ENCODE measurements at regions not wholly inside any gene's neighbourhood (a gene's known extent, or its start where the extent isn't known, plus 50 kb on each side); places are given as distances from the start of the nearest gene placed in this dataset.

DNA sequence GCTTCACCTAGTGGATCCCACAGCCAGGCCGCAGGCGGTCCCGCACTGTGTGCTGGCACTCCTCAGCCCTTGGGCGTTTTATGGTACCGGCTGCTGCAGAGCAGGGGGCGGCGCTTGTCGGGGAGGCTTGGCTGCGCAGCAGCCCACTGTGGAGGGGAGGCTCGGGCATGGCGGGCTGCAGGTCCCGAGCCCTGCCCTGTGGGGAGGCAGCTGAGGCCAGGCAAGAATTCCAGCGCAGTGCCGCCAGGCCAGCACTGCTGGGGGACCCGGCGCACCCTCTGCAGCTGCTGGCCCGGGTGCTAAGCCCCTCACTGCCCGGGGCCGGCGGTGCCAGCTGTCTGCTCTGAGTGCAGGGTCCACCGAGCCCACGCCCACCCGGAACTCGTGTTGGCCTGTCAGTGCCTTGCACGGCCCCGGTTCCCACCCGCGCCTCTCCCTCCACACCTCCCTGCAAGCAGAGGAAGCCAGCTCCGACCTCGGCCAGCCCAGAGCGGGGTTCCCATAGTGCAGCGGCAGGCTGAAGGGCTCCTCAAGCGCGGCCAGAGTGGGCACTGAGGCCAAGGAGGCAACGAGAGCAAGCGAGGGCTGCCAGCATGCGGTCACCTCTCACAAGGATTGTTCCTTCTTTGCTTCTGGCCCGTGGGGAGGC lies 435.0 kb upstream of the ATP10A start:
- Histone ChIP-seq H3F3A (ENCODE audit: insufficient read depth, low read depth) (no peaks in the 10 kb centered on the region), H3K9me2 (ENCODE audit: insufficient read depth) (no peaks in the 10 kb centered on the region), H3K4me1 (replicated peaks; ENCODE audit: insufficient read depth) (no peaks in the 10 kb centered on the region), H3K4me2 (no peak overlapping the region), H3K79me2 (ENCODE audit: low read depth) (no peaks in the 10 kb centered on the region), H3K36me3 (ENCODE audit: low read depth) (no peaks in the 10 kb centered on the region), H3K9me3 (ENCODE audit: insufficient read depth, low read depth) (no peaks in the 10 kb centered on the region), H3K27ac (no peak overlapping the region), H3K27me3 (ENCODE audit: insufficient read depth, low read depth) (no peaks in the 10 kb centered on the region), H3K4me3 (no peak overlapping the region), H4K20me1 (ENCODE audit: insufficient read depth) (no peaks in the 10 kb centered on the region), H2AFZ (no peak overlapping the region)
- intact Hi-C loops (cut with micrococcal nuclease; ENCODE audit: unreplicated experiment) = no loop called here
- POLR2A ChIA-PET (ENCODE audit: unreplicated experiment) = interaction anchor here (0.6 kb wide), 1 partner anchor 581 kb away, joined by 4 read pairs; no protein-coding TSS in a partner anchor
- no TSS peak for BruUV-seq (replicated peaks)
- CTCF ChIA-PET = no interaction called here
- TF ChIP-seq, protein P1, sequence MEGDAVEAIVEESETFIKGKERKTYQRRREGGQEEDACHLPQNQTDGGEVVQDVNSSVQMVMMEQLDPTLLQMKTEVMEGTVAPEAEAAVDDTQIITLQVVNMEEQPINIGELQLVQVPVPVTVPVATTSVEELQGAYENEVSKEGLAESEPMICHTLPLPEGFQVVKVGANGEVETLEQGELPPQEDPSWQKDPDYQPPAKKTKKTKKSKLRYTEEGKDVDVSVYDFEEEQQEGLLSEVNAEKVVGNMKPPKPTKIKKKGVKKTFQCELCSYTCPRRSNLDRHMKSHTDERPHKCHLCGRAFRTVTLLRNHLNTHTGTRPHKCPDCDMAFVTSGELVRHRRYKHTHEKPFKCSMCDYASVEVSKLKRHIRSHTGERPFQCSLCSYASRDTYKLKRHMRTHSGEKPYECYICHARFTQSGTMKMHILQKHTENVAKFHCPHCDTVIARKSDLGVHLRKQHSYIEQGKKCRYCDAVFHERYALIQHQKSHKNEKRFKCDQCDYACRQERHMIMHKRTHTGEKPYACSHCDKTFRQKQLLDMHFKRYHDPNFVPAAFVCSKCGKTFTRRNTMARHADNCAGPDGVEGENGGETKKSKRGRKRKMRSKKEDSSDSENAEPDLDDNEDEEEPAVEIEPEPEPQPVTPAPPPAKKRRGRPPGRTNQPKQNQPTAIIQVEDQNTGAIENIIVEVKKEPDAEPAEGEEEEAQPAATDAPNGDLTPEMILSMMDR (conservative IDR thresholded peaks at IDR 0.05) = no peak
- no peak for DNase-seq

DNA sequence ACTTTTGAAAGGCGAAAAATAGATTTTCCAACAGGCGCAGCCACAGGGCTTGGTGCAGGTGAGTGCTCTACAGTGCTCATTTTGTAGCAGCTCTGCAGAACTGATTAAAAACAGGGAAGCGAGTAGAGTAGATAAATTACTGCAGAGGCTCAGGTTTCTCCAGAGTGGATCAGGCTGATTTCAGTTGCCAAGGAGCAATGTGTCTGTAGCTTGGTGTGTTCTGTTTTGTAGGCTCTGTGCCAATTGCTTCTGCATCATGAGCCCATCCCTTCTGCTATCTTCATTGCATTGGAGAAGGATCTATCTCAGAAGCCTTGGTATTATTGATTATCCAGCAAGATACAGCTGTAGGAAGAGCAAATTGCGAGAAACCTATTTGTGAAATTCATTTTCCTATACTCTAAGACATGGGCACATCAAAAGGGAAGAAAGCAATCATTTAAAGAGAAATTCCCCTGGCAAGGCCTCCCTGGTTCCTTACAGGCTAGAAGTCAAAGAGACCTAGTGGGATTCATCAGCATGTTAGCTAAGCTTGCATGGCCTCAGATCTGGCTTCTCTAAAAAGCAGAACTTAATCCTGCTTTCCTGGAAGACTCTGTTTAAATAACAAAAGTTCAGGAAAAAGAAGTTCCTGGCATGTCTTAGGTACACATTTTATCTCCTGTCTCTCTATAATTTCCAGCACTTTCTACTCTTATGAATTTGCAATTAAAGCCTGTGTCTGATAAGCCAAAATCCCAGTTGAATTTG lies 432.4 kb upstream of the ATP10A start:
- no peaks in the 10 kb centered on the region for H3K9me2 ChIP-seq (ENCODE audit: insufficient read depth)
- no peaks in the 10 kb centered on the region for H4K20me1 ChIP-seq (ENCODE audit: insufficient read depth)
- ChIA-PET CTCF (no interaction called here), POLR2A (ENCODE audit: unreplicated experiment) (no interaction called here)
- H3K4me2 ChIP-seq = no peak overlapping the region
- no TSS peak for BruUV-seq (replicated peaks)
- no peak for DNase-seq
- no peak overlapping the region for H3K27ac ChIP-seq
- H3F3A ChIP-seq (ENCODE audit: insufficient read depth, low read depth) = no peaks in the 10 kb centered on the region
- no peaks in the 10 kb centered on the region for H3K9me3 ChIP-seq (ENCODE audit: insufficient read depth, low read depth)
- no peak overlapping the region for H3K4me3 ChIP-seq
- TF ChIP-seq, protein P1 (conservative IDR thresholded peaks at IDR 0.05) = no peak
- no peak for TF ChIP-seq EZH2 (IDR thresholded peaks at IDR 0.05; ENCODE audit: low read depth)
- no peak overlapping the region for H2AFZ ChIP-seq
- no peaks in the 10 kb centered on the region for H3K27me3 ChIP-seq (ENCODE audit: insufficient read depth, low read depth)
- no peaks in the 10 kb centered on the region for H3K79me2 ChIP-seq (ENCODE audit: low read depth)
- no peaks in the 10 kb centered on the region for H3K4me1 ChIP-seq (replicated peaks; ENCODE audit: insufficient read depth)
- intact Hi-C loops (cut with micrococcal nuclease; ENCODE audit: unreplicated experiment) = no loop called here
- H3K36me3 ChIP-seq (ENCODE audit: low read depth) = no peaks in the 10 kb centered on the region

DNA sequence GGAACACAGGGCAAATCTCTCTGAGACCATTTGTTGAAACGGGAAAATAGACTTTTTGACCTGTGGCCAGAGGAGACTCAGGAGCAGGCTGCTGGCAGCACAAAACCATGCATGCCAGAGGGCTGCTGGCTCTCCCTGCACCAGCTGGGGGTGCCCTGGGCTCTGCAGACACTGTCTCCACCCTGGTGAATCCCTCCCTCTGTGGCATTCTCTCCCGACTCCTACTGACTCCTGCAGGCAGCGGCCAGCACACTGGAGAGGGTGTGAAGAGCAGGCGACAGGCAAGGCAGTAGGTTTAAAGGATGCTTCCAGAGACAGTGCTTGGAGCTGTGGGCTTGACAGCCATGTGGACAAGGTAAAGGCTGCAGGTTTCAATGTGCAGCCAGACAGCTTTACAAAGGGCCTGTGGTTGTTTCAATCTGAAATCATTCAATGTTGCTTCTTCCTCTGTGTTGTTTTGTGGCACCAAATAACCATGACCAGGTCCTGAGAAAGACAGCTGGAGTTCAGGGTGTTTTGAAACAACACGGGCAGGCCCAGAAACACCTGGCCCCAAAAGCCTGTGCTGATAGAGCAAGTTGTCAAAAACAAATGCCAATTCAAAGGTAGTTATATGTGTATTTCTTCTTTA lies 431.0 kb upstream of the ATP10A start:
- no TSS peak for BruUV-seq (replicated peaks)
- intact Hi-C loops (cut with micrococcal nuclease; ENCODE audit: unreplicated experiment) = no loop called here
- no peak for TF ChIP-seq EZH2 (IDR thresholded peaks at IDR 0.05; ENCODE audit: low read depth)
- TF ChIP-seq, protein P1 (conservative IDR thresholded peaks at IDR 0.05) = no peak
- H3K4me2 ChIP-seq = no peak overlapping the region
- H3K9me3 ChIP-seq (ENCODE audit: insufficient read depth, low read depth) = no peaks in the 10 kb centered on the region
- no peaks in the 10 kb centered on the region for H3K36me3 ChIP-seq (ENCODE audit: low read depth)
- H3F3A ChIP-seq (ENCODE audit: insufficient read depth, low read depth) = no peaks in the 10 kb centered on the region
- no peak overlapping the region for H3K4me3 ChIP-seq
- H3K27me3 ChIP-seq (ENCODE audit: insufficient read depth, low read depth) = no peaks in the 10 kb centered on the region
- DNase-seq = no peak
- no peak overlapping the region for H3K27ac ChIP-seq
- no peaks in the 10 kb centered on the region for H3K4me1 ChIP-seq (replicated peaks; ENCODE audit: insufficient read depth)
- H3K79me2 ChIP-seq (ENCODE audit: low read depth) = no peaks in the 10 kb centered on the region
- no peaks in the 10 kb centered on the region for H4K20me1 ChIP-seq (ENCODE audit: insufficient read depth)
- ChIA-PET CTCF (no interaction called here), POLR2A (ENCODE audit: unreplicated experiment) (no interaction called here)
- no peaks in the 10 kb centered on the region for H3K9me2 ChIP-seq (ENCODE audit: insufficient read depth)
- H2AFZ ChIP-seq = no peak overlapping the region

Measured in PC-9 (cell line).